Activated T-cell treated with anti-CD3 and anti-CD28 coated beads, Interleukin-2, amount 50 U/mL, for 4 hours (primary cell): ENCODE measurements at regions not wholly inside any gene's neighbourhood (a gene's known extent, or its start where the extent isn't known, plus 50 kb on each side); places are given as distances from the start of the nearest gene placed in this dataset.

Experiments
- ATAC-seq, 2 donors: fragments of 200-7000 bp; cut with Tn5 transposase; one replicate each; pipeline ENCODE4 v1.10.0; 2021
- DNase-seq: peaks from one replicate; pipeline ENCODE4 v3.0.0-alpha.2; 2020
- H3K27me3 Mint-ChIP-seq: one replicate; pipeline ENCODE4 v1.8.0; 2021; ENCODE audit warnings: low read depth, mixed read lengths
- H3K36me3 Mint-ChIP-seq: one replicate; pipeline ENCODE4 v1.8.0; 2022; ENCODE audit warnings: mixed read lengths; ENCODE audit not compliant: insufficient read depth
- H3K4me1 Mint-ChIP-seq: one replicate; pipeline ENCODE4 v1.8.0; 2021; ENCODE audit warnings: low read depth, mixed read lengths
- H3K4me3 Mint-ChIP-seq: one replicate; pipeline ENCODE4 v1.8.0; 2021; ENCODE audit warnings: mild to moderate bottlenecking, moderate library complexity, mixed read lengths
- H3K9me3 Mint-ChIP-seq: one replicate; pipeline ENCODE4 v1.8.0; 2021; ENCODE audit warnings: mixed read lengths

DNA sequence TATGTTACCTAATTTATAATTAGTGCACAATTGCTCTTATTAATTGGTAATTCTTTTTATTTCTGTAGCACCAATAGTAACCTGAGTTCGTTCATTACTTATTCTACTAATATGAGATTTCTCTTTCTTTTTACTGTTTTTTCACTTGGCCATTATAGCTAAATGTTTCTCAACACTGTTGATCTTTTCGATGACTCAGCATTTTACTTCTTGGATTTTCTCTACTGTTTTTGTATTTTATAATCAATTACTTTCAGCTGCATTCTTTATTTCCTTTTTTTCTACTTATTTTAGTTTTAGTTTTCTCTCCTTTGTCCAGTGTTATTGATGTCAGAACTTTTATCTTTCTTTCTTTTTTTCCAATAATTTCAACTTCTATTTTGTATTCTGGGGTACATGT is 589.4 kb upstream of the SOX11 start:
- no peaks in the 10 kb centered on the region for H3K27me3 Mint-ChIP-seq
- no peak for ATAC-seq
- no peak for DNase-seq
- no peaks in the 10 kb centered on the region for H3K36me3 Mint-ChIP-seq
- peaks cover 27% of the 10 kb centered on the region for H3K9me3 Mint-ChIP-seq
- H3K4me1 Mint-ChIP-seq = no peaks in the 10 kb centered on the region
- H3K4me3 Mint-ChIP-seq = no peak overlapping the region

DNA sequence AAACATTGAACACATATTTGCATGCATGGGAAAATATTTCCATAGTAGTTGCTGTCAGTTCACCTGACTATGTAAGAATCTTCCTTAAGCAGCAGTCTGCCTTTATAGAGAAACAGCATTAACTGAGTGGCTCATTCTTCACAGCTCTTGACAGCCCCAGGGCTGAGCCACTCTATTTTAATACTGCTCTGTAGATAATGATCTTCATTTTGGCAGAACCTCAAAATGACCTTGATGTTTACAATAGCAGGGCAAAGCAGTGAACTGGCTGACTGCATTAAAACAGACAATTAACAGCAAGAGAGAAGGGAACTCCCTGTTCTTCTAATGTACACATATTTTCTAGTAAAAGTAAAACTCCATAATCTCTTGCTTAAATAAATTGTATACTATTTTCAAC is 580.6 kb upstream of the SOX11 start:
- Mint-ChIP-seq H3K4me1 (no peaks in the 10 kb centered on the region), H3K27me3 (no peaks in the 10 kb centered on the region), H3K4me3 (no peak overlapping the region), H3K36me3 (no peaks in the 10 kb centered on the region), H3K9me3 (peaks cover 37% of the 10 kb centered on the region)
- DNase-seq (no peak), ATAC-seq (no peak)

DNA sequence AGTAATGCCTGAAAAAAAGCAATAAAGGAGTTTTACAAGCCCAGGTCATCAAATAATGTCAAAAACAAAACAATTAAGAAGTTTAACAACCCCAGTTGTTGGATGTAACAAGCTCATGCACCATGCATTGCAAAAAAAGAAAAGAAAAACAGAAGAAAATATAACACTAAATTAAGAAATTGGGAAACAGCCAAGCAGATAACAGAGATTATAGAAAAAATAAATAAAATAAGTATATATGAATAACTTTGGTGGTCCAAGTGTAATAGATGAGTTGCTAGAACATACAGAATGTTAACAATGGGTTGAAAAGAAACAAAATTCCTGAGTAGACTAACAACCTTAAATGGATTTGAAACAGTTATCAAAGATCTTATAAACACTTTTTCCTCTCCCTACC is 573.1 kb upstream of the SOX11 start:
- no peak for ATAC-seq
- no peak for DNase-seq
- Mint-ChIP-seq H3K4me3 (no peak overlapping the region), H3K4me1 (no peaks in the 10 kb centered on the region), H3K36me3 (no peaks in the 10 kb centered on the region), H3K9me3 (peaks cover 19% of the 10 kb centered on the region), H3K27me3 (no peaks in the 10 kb centered on the region)

DNA sequence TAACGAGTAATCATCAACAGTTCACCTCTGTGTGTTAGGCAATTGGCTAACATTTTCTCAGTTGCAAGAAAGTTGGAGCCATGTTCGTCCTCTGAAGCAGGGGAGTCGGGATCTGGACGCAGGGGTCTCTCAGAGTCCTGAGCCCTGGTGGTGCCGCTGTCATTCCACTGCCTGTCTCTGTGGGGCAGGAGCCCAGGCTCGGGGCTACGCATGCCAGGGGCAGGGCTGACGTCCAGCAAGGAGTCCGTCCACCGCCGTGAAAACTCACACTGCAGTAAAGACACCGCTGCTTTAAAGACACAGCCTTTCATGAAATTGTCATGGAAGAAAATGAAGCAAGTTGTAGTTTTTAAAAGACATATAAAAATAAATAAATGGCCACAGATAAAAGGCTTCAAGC is 571.1 kb upstream of the SOX11 start:
- Mint-ChIP-seq H3K9me3 (peaks cover 13% of the 10 kb centered on the region), H3K4me1 (no peaks in the 10 kb centered on the region), H3K36me3 (no peaks in the 10 kb centered on the region)

DNA sequence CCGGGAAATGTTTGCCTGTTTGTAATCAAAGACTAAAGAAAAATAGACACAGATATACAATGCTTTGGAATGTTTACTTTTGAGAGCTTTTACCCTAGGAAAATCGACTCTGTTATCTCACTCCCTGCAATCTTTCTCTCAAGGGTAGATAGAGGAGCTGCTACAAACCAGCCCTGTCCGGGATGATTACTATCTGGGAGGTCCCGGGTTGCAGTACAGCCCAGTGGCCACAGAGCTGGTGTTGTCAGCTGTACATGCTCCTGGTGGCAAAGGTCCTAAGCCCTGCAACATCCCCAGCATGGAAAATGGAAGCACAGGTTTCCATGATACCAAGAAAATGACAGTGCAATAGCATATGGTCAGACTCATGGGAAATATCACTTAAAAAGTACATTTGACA is 570.5 kb upstream of the SOX11 start:
- Mint-ChIP-seq H3K9me3 (peaks cover 8% of the 10 kb centered on the region), H3K27me3 (no peaks in the 10 kb centered on the region), H3K36me3 (no peaks in the 10 kb centered on the region), H3K4me1 (no peaks in the 10 kb centered on the region), H3K4me3 (no peak overlapping the region)
- ATAC-seq (no peak), DNase-seq (no peak)

More for the DNA sequence above, 571.1 kb upstream of the SOX11 start:
- Mint-ChIP-seq H3K27me3 (no peaks in the 10 kb centered on the region), H3K4me3 (no peak overlapping the region)
- ATAC-seq (no peak), DNase-seq (no peak)

DNA sequence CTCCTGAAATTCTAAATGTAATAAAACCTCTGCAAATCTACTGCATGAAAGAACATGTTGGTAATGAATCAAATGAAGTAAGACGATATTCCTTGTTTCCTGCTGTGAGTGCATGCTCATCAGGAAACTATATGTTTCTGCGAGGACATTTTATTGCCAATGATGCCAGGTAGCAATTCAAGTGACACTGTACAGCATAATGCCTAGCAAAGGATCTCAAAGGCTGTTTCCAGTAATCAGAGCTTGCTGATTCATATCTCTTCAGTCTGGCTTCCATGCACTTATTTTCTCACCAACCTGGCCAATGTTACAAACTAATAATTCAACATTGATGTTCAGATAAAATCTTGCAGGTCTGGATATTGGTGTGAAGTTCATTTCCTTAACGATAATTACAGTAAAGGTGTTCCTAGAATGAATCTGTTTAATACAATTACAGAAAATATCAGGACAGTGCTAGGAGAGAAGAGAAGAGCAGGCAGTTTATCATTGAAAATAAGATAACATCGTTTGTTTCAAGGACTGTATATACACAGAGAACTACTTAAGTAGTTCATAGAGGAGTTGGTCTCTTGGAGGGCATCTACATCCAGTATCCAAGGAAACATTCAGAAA is 568.5 kb upstream of the SOX11 start:
- DNase-seq (no peak), ATAC-seq (no peak)
- Mint-ChIP-seq H3K4me3 (no peak overlapping the region), H3K4me1 (no peaks in the 10 kb centered on the region), H3K9me3 (peaks cover 5% of the 10 kb centered on the region), H3K36me3 (no peaks in the 10 kb centered on the region), H3K27me3 (no peaks in the 10 kb centered on the region)

DNA sequence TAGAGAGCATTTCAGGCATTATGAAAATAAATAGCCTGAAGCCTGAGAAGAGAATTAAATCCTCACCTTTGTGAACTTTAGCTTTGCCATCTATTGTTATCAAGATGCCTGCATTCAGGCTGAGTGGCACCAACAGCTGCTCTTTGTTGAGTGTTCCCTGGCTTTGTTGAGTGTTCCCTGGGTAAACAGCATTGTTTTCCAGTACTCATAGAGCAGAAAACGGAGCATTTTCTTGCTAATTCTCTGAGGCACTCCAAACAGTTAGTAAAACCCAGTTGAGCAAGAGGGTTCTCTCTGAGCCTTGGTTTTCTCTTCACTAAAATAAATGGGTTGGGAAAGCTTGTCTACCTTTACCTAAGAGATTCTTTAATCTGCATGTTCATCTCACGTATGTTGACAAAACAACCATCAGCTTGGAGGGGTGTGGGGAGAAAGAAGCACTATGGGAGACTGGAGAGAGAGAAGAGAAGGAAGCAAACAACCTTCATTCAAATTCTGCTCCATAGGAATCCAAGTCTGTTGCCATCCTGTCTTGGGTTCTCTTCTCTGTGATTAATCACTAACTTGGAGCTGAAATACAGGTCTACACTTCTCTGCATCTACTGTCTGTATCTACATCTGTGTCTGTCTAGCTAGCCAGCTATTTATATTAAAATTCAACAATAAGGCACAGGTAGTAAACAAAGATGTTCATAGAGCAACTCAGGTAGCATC is 567.0 kb upstream of the SOX11 start:
- no peaks in the 10 kb centered on the region for H3K27me3 Mint-ChIP-seq
- no peaks in the 10 kb centered on the region for H3K4me1 Mint-ChIP-seq
- ATAC-seq (no peak), DNase-seq (no peak)
- H3K36me3 Mint-ChIP-seq = no peaks in the 10 kb centered on the region
- no peak overlapping the region for H3K4me3 Mint-ChIP-seq
- peaks cover 5% of the 10 kb centered on the region for H3K9me3 Mint-ChIP-seq

DNA sequence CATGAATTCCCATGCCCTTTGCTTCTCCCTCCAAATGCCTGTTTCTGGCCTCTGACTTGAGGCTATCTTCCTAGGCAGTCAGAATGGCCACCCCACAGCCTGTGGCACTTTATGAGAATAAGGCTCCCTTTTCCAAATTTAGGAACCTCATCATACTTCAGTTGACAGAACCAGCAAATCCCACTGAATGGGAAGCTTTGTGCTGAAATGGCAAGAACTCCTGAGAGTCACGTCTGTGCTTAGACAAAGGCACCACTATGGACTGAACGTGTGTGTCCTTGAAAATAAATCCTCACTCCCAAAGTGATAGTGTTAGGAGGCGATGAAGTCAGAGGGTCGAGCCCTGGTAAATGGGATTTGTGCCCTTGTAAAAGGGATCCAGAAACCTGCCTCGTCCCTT is 559.9 kb upstream of the SOX11 start:
- Mint-ChIP-seq H3K4me3 (no peak overlapping the region), H3K4me1 (no peaks in the 10 kb centered on the region), H3K9me3 (peaks cover 10% of the 10 kb centered on the region), H3K36me3 (no peaks in the 10 kb centered on the region), H3K27me3 (no peaks in the 10 kb centered on the region)
- ATAC-seq (no peak), DNase-seq (no peak)

DNA sequence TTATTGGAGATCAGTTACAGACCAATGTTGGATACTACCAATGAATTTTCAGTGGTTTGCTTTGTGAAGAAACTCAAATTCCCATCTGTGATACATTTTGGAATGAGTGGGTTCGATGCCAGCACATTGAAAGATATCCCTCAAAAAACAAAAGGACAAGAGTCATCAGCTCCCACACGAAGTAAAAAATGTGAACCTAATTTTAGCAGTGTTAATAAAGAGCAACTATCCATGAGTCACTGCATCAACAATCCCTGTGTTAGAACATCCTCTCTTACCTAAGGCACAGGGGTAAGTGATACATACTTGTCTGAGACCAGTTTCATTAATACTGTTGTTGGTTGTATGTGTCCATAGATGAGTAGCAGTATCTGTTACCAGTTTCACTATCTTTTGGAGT is 551.8 kb upstream of the SOX11 start:
- no peak overlapping the region for H3K4me3 Mint-ChIP-seq
- ATAC-seq = no peak
- peaks cover 8% of the 10 kb centered on the region for H3K9me3 Mint-ChIP-seq
- no peaks in the 10 kb centered on the region for H3K4me1 Mint-ChIP-seq
- no peaks in the 10 kb centered on the region for H3K27me3 Mint-ChIP-seq
- no peaks in the 10 kb centered on the region for H3K36me3 Mint-ChIP-seq
- DNase-seq = no peak

DNA sequence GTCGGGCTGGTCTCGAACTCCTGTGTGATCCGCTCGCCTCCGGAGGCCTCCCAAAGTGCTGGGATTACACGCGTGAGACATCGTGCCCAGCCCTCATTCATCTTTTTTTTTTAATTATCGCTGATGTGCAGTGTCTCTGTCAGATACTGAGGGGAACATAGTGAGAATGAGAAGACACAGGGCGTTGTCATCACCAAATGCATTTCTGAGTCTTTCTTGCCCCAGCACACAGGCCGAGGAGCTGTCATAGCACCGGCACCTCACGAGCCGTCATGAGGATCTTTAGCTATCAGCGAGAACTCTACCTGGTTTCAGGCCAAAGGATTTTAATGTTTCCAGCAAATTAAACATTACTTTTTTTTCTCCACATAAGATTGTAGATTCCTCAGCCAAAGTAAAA is 548.0 kb upstream of the SOX11 start:
- no peaks in the 10 kb centered on the region for H3K4me1 Mint-ChIP-seq
- ATAC-seq (no peak), DNase-seq (no peak)
- H3K9me3 Mint-ChIP-seq = peaks cover 23% of the 10 kb centered on the region
- H3K4me3 Mint-ChIP-seq = no peak overlapping the region
- no peaks in the 10 kb centered on the region for H3K27me3 Mint-ChIP-seq
- no peaks in the 10 kb centered on the region for H3K36me3 Mint-ChIP-seq

DNA sequence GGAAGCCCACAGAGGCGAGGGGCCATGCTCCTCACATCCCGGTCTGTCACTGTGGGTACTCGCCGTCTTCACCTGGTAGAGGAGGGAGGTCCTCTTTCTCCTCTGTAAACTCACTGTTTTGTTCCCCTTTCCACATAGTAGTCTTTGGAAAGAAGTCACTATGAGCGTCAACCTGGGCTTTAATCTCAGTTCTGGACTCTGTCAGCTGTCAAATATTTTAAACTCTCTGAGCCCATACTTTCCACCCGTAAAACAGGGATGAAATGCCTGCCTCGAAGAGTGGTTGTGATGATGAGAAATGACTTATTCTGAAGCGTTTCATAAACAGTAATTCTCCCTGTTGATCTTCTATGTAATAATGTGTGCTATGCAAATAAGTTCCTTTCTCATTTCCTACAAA is 547.1 kb upstream of the SOX11 start:
- Mint-ChIP-seq H3K27me3 (no peaks in the 10 kb centered on the region), H3K36me3 (no peaks in the 10 kb centered on the region)

DNA sequence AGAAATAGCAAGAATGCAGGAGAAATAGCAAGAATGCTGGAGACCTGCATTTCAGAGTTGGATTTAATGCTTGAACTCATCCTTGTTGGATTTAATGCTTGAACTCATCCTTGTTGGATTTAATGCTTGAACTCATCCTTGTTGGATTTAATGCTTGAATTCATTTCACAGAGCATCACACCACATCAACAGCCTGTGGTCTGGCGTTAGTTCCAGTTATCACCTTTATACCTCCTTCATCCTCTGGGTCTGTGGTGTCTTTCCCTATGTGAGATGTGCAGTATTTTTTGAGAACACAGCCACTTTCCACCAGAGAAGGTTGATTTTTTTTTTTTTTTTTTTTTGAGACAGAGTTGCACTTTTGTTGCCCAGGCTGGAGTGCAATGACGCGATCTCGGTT is 546.4 kb upstream of the SOX11 start:
- H3K9me3 Mint-ChIP-seq = peaks cover 29% of the 10 kb centered on the region
- H3K27me3 Mint-ChIP-seq = no peaks in the 10 kb centered on the region
- DNase-seq = no peak
- ATAC-seq = no peak
- no peak overlapping the region for H3K4me3 Mint-ChIP-seq
- no peaks in the 10 kb centered on the region for H3K36me3 Mint-ChIP-seq
- H3K4me1 Mint-ChIP-seq = no peaks in the 10 kb centered on the region

More for the DNA sequence above, 547.1 kb upstream of the SOX11 start:
- DNase-seq = no peak
- Mint-ChIP-seq H3K9me3 (peaks cover 27% of the 10 kb centered on the region), H3K4me1 (no peaks in the 10 kb centered on the region), H3K4me3 (no peak overlapping the region)
- ATAC-seq = no peak

DNA sequence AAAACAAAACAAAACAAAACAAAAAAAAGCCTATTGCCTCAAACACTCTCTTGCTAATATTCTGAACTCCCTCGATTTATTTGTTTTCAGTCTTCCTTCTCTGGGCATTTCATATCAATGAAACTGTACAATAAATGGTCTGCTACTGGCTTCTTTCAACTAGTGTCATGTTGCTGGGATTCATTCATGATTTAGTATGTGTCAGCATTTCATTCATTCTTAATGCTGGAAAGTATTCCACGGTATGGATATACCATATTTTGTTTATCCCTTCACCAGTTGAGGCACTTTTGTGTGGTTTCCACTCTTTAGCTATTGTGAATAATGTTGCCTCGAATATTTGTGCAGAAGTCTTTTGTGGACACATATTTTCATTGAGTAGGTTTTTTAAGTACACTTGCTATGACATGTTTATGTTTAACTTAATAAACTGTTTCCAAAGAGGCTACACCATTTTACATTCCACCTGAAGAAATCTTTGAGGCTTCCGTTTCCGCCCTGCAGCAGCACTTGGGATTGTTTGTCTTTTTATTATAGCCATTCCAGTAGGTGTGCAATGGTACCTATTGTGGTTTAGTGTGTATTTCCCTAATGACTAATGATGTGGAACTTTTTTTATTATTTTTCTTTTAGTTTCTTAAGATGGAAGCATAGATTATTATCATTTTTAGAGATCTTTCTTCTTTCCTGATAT is 543.6 kb upstream of the SOX11 start:
- Mint-ChIP-seq H3K36me3 (no peaks in the 10 kb centered on the region), H3K27me3 (no peaks in the 10 kb centered on the region), H3K4me1 (no peaks in the 10 kb centered on the region), H3K9me3 (peaks cover 41% of the 10 kb centered on the region), H3K4me3 (no peak overlapping the region)
- DNase-seq (no peak), ATAC-seq (no peak)

DNA sequence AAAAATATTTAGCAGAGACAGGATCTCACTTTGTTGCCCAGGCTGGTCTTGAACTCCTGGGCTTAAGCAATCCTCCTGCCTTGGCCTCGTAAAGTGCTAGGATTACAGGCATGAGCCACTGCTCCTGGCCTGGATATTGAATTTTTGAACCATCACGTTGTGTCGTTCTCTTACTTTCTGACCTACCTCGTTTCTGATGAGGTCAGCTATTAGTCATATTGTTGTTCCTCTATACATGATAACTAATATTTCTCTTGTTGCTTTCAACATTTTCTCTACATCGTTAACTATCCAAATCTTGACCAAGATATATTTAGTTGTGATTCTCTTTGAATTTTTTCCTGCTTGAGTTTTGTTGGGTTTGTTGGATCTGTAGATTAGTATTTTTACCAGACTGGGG is 541.3 kb upstream of the SOX11 start:
- peaks cover 38% of the 10 kb centered on the region for H3K9me3 Mint-ChIP-seq
- no peaks in the 10 kb centered on the region for H3K27me3 Mint-ChIP-seq
- no peak for ATAC-seq

More for the DNA sequence above, 541.3 kb upstream of the SOX11 start:
- Mint-ChIP-seq H3K36me3 (no peaks in the 10 kb centered on the region), H3K4me3 (no peak overlapping the region), H3K4me1 (no peaks in the 10 kb centered on the region)
- DNase-seq = no peak
